ENCODE measurements at regions not wholly inside any gene's neighbourhood (a gene's known extent, or its start where the extent isn't known, plus 50 kb on each side); places are given as distances from the start of the nearest gene placed in this dataset.

DNA sequence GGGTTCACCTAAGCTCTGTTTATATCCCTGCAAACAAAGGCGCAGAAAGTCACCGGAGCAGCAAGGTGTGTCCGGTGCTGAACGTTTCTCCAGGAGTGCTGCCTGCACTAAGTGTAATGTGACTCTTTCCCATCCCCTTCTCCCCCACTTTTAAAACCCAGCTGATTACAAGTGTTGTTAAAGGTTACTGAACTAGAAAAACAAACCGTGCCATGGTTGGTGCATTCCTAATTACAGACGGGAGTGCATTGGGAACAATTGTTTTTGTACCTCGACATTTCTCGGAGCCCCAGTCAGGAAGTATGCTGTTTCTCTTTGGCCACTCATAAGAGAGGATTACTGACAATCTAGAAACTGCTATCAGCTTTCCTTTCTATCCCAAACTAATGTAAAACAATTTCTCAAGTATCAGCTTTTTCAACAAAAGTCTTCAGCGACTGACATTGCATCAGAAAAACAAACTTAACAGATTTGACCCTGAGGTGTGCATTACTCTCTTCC, 441.0 kb upstream of the SALL1 start:
- TF ChIP-seq, protein P1, sequence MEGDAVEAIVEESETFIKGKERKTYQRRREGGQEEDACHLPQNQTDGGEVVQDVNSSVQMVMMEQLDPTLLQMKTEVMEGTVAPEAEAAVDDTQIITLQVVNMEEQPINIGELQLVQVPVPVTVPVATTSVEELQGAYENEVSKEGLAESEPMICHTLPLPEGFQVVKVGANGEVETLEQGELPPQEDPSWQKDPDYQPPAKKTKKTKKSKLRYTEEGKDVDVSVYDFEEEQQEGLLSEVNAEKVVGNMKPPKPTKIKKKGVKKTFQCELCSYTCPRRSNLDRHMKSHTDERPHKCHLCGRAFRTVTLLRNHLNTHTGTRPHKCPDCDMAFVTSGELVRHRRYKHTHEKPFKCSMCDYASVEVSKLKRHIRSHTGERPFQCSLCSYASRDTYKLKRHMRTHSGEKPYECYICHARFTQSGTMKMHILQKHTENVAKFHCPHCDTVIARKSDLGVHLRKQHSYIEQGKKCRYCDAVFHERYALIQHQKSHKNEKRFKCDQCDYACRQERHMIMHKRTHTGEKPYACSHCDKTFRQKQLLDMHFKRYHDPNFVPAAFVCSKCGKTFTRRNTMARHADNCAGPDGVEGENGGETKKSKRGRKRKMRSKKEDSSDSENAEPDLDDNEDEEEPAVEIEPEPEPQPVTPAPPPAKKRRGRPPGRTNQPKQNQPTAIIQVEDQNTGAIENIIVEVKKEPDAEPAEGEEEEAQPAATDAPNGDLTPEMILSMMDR (IDR thresholded peaks at IDR 0.05), result no peak

DNA sequence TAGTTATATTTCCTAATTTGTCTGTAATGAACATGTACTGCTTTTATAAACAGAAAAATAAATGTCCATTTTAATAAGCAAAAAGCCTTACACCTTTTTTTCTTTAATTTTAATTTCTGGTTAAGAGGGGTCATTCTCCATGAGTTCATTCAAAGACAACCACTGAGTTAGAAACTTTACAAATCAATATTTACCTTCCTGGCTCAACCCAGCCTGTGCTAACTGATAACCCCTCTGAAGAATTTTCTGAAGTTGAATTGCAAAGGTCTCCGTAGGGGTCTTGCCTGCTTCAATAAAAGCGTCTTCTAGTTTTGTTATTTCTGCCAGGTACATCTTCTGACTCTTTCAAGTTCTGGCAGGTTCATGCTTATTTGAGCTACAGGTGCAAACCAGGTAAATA, 440.4 kb upstream of the SALL1 start:
- TF ChIP-seq, protein P1 (IDR thresholded peaks at IDR 0.05), result no peak

DNA sequence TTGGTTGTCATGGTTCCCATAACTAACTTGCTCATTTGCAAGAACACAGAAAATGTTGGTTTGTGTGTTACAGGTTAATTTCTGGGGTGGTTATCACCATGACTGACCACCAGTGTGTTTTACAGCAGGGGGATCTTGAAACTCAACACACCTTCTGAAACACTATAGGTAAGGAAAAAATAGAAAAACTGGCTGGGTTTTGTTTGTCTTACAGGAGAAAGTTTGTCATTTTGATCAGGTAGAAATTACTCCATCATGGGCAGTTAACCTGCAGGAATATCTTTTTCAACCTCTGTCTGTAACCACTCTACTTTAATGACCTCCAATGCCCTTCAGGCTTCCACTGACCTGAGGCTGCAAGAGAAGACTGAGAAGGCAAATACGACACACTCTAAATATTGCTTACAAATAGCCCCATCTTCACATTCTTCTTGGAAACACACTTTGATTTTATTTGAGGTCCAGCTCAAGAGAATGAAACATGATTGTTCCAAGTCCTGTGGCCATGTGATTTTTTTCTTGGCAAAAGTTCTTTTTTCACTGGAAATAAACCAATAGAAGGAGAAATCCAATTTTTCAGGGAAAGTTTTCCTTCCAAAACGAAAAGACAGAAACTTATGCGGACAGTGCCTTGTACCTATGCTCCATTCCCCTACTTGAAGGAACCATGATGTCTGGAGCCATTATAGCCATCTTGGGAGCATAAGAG, 428.7 kb upstream of the SALL1 start:
- TF ChIP-seq, protein P1 (IDR thresholded peaks at IDR 0.05), result no peak

DNA sequence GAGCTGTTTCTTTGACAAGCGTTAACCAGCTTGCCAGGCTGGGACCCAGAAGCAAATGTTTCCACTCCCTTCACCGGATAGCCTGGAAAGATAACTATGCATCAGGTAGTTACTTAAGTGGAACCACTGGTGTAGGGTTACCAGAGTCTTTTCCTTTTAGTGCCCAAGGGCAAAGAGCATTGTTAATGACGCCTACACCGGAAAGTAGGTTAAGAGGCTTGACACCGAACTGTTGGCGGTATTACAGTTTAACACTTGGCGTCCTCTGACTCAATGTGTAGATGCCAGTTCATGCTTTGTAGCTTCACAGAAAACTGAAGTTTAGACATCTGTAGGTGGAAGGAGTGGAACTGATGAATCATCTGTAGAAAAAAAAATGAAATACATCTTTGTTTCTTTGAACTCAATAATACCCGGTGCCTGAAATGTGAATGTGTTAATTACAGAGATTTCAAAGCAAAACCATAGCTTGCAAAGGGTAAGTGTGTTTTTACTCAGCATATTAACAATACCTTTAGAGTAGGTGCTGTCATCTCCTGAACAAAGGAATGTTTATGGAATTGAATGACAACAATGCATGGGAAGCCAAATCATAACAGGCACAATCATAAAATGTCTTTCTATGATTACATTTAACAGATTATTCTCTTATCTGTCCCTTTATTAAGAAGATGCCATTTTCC, 426.7 kb upstream of the SALL1 start:
- TF ChIP-seq, protein P1 (IDR thresholded peaks at IDR 0.05), result no peak

DNA sequence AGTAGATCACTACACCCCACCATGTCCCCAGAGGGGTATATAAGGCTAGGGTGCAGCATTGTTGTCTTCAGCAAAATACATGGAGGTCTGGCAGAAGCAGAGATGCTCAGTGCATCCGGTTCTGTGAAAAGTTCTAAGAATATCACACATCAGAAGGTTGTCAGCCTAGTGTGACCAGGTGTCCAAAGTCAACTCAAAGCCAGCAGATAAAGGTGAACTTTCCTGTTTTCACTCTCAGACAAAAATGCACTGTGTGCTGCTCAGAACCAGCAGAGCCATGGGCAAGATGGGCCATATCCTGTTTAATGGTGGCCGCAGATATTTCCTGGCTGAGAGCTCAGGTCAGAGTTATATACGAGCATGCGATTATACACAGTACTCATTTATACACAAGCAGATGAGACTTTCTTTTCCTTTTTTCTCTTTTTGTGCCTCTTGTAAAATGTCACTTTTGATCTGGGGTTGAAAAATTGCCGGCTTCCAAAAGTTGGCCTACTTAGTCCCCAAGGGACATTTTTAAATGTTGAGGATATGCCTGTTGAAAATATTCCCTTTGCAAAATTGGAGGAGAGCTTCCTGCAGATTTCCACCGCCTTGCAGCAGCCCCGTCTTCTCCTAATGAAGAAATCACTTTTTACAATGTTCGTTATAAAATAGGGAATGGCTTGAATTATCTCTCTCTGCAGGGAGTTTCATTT, 425.6 kb upstream of the SALL1 start:
- TF ChIP-seq, protein P1 (IDR thresholded peaks at IDR 0.05), result no peak

DNA sequence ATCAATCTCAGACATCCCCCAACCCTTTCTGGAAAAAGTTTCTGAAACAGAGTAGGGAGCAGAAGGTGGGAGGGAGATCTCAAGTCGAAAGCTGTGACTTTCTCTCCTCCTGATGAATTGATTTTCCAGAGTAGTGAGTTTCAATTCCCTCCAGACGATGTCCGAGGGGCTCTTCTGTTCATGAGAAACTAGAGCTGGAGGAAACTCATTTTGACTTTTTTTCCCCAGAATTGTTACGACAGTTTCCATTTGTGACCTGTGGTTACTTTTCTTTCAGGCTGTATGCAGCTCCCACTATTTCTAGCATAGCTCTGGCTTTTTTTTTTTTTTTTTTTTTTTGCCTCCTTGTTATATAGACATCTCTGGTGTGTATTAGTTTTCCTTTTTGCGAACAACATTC, 422.1 kb upstream of the SALL1 start:
- TF ChIP-seq, protein P1 (IDR thresholded peaks at IDR 0.05), result no peak

DNA sequence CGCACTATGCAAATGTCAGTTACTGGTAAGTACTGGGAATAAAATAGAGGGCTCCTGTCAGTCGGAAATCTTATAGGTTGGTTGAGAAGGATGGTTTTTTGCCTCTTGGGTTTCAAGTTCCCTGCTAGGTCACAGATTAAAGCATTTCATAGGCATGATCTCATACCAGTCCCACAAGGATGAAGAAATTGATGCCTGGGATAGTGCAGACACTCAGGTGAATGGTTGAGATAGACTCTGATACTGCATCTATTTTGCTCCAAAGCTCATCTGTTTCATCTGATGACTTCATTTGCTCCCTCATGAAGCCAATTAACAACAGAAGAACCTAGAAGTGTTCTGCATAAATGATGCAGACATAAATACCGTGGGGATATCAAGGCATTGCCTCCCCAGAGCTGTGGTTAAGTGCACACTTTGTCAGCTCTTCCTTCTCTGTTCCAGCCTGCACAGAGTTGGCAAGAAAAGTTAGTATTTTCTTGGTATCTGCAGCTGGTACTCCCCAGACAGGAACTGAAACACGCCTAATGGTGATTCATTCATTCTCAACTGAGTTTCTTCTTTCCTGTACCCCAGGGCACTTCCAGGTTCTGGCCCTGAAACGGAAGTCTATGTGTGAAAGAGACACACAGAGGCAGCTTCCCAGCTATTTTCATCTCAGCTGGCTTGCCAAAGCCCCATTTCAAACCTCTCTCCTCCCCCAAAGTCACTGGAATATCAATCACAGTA, 418.3 kb upstream of the SALL1 start:
- TF ChIP-seq, protein P1 (IDR thresholded peaks at IDR 0.05), result no peak

All from LNCAP (cell line).